Mesothelial cell of epicardium (in vitro differentiated cells): ENCODE measurements at regions not wholly inside any gene's neighbourhood (a gene's known extent, or its start where the extent isn't known, plus 50 kb on each side); places are given as distances from the start of the nearest gene placed in this dataset.

Experiments used
- DNase-seq, 2 experiments: peaks; one replicate each; pipeline ENCODE4 v3.0.0; 2021; ENCODE audit warnings: low spot score in 2 of 2; ENCODE audit not compliant: unreplicated experiment in 2 of 2
- H3K27ac Mint-ChIP-seq: 2 replicates; pipeline ENCODE4 v1.8.0; 2021; ENCODE audit warnings: mixed read lengths
- H3K27me3 Mint-ChIP-seq: 2 replicates; pipeline ENCODE4 v1.8.0; 2021; ENCODE audit warnings: low read depth, mixed read lengths
- H3K36me3 Mint-ChIP-seq: 2 replicates; pipeline ENCODE4 v1.8.0; 2021; ENCODE audit warnings: mixed read lengths
- H3K4me1 Mint-ChIP-seq: 2 replicates; pipeline ENCODE4 v1.8.0; 2021; ENCODE audit warnings: mixed read lengths
- H3K4me3 Mint-ChIP-seq: 2 replicates; pipeline ENCODE4 v1.8.0; 2021; ENCODE audit warnings: mild to moderate bottlenecking, moderate library complexity, mixed read lengths
- H3K9me3 Mint-ChIP-seq: 2 replicates; pipeline ENCODE4 v1.8.0; 2021; ENCODE audit warnings: mixed read lengths
- TF ChIP-seq, protein P1 (sequence below): fragments of 200-600 bp; sonication (generic); IDR thresholded peaks from one replicate; pipeline ENCODE4 v1.5.0; 2021; ENCODE audit warnings: antibody characterized with exemption; ENCODE audit not compliant: unreplicated experiment

DNA sequence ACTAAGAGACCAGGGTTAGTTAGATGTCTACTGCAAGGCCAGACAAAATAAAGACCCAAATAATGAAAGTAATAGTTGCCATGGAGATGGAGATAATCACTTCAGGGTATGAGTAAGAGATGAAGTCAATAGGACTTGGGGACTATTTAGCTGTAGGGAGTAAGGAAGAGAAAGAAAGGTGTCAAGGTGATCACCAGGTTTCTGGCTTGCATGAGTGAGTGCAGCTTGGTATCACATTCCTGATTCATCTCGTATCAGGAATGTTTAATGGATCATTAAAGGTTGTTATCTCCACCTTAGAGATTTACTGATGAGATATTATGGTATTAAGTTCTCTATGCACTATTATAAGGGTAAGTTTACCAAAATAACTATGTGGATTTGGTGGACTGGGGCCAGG, 357.4 kb upstream of the ATP11B start:
- no peak for DNase-seq
- Mint-ChIP-seq H3K36me3 (no peaks in the 10 kb centered on the region), H3K27me3 (no peaks in the 10 kb centered on the region), H3K4me3 (no peak overlapping the region), H3K27ac (no peak overlapping the region), H3K9me3 (no peaks in the 10 kb centered on the region), H3K4me1 (peaks cover 10% of the 10 kb centered on the region)
- TF ChIP-seq, protein P1, sequence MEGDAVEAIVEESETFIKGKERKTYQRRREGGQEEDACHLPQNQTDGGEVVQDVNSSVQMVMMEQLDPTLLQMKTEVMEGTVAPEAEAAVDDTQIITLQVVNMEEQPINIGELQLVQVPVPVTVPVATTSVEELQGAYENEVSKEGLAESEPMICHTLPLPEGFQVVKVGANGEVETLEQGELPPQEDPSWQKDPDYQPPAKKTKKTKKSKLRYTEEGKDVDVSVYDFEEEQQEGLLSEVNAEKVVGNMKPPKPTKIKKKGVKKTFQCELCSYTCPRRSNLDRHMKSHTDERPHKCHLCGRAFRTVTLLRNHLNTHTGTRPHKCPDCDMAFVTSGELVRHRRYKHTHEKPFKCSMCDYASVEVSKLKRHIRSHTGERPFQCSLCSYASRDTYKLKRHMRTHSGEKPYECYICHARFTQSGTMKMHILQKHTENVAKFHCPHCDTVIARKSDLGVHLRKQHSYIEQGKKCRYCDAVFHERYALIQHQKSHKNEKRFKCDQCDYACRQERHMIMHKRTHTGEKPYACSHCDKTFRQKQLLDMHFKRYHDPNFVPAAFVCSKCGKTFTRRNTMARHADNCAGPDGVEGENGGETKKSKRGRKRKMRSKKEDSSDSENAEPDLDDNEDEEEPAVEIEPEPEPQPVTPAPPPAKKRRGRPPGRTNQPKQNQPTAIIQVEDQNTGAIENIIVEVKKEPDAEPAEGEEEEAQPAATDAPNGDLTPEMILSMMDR: no peak

DNA sequence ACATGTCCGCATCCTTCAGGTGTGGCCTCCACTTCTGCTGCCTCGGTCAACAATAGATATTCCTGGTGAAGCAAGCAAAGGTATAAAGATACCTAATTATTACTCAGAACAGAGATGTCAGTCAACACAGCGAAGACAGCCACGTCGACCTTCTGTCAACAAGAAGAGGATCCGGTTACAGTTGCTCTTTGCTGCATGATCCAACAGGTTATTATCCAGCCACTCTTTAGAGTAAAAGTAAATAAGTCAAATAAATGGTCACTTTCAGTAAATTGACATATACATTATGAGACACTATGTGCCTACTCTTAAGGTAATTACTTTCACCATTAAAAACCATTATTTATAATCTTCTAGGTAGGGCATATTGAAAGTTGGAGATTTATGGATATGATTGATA, 356.8 kb upstream of the ATP11B start:
- Mint-ChIP-seq H3K9me3 (no peaks in the 10 kb centered on the region), H3K27ac (no peak overlapping the region), H3K36me3 (no peaks in the 10 kb centered on the region), H3K27me3 (no peaks in the 10 kb centered on the region), H3K4me3 (no peak overlapping the region), H3K4me1 (peaks cover 10% of the 10 kb centered on the region)
- no peak for DNase-seq
- TF ChIP-seq, protein P1: no peak

DNA sequence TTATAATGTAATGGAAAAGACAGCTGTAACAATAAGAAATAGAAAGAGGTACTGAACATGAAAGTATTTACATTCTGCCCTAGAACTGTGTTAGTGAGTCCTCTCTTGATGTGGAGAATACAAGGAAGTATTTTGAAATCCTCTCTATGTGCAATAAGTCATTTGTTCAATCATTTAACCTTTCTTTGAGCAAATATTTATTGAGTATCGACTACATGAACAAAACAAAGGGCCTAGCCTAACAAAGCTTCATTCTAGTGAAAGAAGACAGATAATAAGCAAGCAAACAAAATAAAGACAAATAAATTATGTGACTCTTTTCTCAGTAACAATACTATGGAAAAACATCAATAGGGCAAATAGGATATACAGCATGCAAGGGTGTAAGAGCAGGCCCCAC, 354.9 kb upstream of the ATP11B start:
- Mint-ChIP-seq H3K27ac (no peak overlapping the region), H3K36me3 (no peaks in the 10 kb centered on the region), H3K9me3 (no peaks in the 10 kb centered on the region), H3K27me3 (no peaks in the 10 kb centered on the region), H3K4me1 (peaks cover 10% of the 10 kb centered on the region), H3K4me3 (no peak overlapping the region)
- TF ChIP-seq, protein P1: no peak
- no peak for DNase-seq

DNA sequence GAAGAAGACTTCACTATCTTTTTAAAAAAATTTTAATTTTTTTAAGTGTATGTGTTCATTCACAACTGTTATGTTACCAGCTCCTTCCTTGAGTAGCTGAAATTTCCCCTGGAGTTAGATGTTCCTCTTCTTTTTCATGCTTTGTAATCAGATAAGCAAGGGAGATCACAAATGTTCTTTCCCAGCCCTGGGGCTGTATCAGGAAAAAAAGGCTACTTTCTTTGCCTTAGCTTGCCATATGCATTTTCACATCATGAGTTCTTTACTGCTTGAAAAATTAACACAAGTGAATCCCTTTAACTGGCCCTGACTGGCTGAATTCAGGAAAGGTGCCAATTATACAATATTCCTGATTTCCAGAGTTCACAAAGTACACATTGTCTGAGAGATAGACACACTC, 353.2 kb upstream of the ATP11B start:
- TF ChIP-seq, protein P1: no peak
- H3K9me3 Mint-ChIP-seq: no peaks in the 10 kb centered on the region

DNA sequence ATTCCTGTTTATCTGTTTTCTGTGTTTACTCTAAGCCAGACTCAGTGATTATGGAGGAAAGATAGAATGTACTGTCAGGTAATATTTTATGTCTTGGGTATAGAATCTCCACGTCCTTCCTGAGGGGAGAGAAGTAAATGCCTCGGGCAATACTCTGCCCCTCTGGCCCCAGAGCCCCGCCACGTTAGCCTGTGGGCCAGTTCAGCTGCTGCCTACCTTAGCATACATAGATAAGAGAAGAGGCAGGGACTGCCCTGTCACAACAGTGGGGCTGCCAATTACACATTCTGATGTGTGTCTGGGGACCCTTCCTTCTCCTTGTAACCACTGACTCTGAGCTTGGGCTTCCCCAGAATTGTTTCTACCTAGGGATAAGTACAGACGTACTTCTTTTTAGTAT, 347.7 kb upstream of the ATP11B start:
- no peaks in the 10 kb centered on the region for H3K27me3 Mint-ChIP-seq
- peaks cover 12% of the 10 kb centered on the region for H3K4me1 Mint-ChIP-seq
- no peak overlapping the region for H3K27ac Mint-ChIP-seq
- no peak overlapping the region for H3K4me3 Mint-ChIP-seq
- no peaks in the 10 kb centered on the region for H3K9me3 Mint-ChIP-seq
- TF ChIP-seq, protein P1: no peak
- H3K36me3 Mint-ChIP-seq: no peaks in the 10 kb centered on the region
- no peak for DNase-seq

More for the DNA sequence above, 353.2 kb upstream of the ATP11B start:
- DNase-seq: no peak
- Mint-ChIP-seq H3K27ac (no peak overlapping the region), H3K36me3 (no peaks in the 10 kb centered on the region), H3K4me1 (peaks cover 10% of the 10 kb centered on the region), H3K27me3 (no peaks in the 10 kb centered on the region), H3K4me3 (no peak overlapping the region)
